Dedifferentiated amniotic fluid mesenchymal stem cell (primary cell): ENCODE measurements at regions not wholly inside any gene's neighbourhood (a gene's known extent, or its start where the extent isn't known, plus 50 kb on each side); places are given as distances from the start of the nearest gene placed in this dataset.
"Not testable (repeated sequence)": the region's sequence is repeated elsewhere in the genome, so short reads cannot be mapped to it uniquely, and the experiment has no call there.

ENCODE experiments used
- DNase-seq: peaks from one replicate; pipeline ENCODE4 v3.0.0-alpha.2; 2016; ENCODE audit errors: extremely low spot score

GRCh38 chr21:31457675-31458074, 113.6 kb upstream of the TIAM1 start:
- no peak for DNase-seq

DNA sequence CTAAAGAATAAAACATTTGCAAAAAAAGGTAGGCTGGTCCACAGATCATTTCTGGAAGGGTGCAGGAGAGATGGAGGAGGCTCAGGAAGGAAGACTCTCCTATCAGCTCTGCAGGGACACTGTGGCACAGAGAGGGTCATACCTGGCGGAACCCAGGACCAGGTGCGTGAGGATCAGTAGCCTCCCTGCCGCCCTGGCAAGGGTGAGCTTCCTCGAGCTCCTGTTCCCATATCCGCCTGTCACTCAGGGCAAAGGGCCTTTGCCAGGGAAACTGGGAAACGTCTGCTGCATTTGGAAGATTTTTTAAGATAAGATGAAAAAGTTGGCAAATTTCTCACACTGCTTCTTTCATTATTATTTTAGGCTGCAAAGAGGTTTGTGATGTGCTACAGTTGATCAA, 112.1 kb upstream of the TIAM1 start:
- no peak for DNase-seq

- DNase-seq, result no peak
Measured at GRCh38 chr21:31455506-31455905, 111.4 kb upstream of the TIAM1 start.

- DNase-seq, result no peak
Measured at GRCh38 chr21:31450980-31451379, 106.9 kb upstream of the TIAM1 start.

- no peak for DNase-seq
Measured at GRCh38 chr21:31449921-31450535, 106.0 kb upstream of the TIAM1 start.

DNA sequence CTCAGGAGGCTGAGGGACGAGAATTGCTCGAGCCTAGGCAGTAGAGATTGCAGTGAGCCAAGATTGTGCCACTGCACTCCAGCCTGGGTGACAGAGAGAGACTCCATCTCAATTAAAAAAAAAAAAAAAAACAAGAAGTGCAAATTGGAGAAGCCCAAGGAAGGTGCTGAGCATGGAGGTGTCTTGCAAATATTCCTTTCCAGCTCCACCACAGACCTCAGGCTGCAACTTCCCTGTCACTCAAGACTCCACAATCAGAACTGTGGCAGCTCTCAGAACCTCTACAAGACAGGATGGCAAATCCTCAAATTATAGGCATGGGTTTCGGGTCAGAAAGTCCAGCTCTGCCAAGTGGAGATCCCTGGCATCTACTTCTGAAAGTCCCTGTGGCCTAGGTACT, 104.4 kb upstream of the TIAM1 start:
- DNase-seq, result no peak

DNA sequence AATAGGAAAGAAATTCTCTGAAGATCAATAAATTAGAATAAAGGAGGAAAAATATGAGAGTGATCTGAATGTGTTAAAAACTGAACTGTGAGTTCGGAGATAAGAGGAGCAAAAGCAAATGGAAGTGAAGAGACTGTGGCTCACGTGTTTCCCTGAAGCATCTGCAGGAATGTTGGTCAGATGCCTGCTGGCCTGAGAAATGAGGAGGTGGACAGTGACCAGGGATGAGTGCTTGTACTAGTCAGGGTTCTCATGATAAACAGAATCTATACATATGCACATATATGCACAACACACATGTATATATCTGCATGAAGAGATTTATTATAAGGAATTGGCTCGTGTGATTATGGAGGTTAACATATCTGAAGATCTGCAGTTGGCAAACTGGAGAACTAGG, 103.4 kb upstream of the TIAM1 start:
- DNase-seq, result no peak

DNA sequence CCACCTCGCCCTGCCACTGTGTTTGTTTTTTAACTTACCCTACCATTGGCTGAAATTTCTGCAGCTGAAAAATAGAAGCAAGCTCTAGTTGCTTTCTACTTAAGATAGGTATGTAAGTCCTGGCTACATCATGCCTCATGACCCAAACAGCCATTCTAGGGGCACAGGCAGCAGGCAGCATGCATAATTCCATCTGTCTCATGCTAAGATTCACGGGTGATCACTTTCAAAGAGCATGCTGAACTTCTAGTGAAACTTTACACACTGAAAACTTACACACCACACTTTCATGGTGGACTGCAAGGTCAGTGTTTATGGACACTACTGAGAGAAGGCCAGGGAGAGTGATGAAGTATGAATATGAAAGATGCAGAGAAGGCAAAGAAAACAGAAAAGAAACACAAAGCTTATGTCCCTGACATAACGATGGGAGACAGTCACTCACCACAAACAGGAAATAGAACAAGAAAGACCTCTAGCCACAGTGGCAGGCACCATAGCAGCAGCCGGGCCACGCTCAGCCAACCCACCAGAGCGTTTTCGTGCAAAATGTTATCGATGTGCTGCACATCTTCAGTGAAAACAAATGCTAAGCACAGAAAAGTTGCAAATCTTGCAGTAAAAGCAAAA, 102.3 kb upstream of the TIAM1 start:
- DNase-seq, result no peak

GRCh38 chr21:31445137-31445536, 101.1 kb upstream of the TIAM1 start:
- no peak for DNase-seq

DNA sequence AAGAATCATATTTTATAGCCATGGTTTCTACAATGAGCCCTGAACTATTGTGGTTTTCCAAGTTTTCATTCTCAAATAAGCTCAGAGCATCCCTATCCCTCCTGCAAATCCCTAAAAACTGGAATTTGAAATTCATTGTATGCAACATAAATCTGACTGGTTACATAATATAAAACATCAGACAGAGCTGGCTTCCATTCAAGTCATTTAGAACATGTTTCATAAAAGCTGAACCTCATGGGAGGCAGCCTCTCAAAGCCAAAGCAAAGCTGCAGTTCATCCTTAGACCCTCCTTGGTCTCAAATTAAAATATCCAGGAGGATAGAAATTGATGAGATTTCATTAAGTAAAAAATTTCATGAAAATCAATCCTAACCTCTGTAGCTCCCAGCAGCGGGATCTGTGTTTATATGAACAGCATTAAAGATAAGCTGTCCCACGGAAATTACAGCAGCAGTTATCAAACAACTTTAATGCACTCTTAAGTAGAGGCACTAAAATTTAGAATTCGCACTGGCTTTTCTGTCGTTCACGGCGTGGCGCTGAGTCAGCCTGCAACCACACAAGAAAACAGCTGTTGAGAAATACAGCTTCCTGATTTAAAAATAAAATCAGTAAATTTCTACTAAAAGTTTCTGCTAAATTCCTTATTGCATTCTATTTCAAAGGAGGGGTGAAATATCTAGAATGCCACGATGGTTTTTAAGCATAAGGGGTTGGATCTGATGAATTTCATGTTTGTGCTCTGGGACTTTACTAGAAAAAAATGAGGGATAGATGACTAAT, 99.9 kb upstream of the TIAM1 start:
- peak; percentile 43 for DNase-seq

DNA sequence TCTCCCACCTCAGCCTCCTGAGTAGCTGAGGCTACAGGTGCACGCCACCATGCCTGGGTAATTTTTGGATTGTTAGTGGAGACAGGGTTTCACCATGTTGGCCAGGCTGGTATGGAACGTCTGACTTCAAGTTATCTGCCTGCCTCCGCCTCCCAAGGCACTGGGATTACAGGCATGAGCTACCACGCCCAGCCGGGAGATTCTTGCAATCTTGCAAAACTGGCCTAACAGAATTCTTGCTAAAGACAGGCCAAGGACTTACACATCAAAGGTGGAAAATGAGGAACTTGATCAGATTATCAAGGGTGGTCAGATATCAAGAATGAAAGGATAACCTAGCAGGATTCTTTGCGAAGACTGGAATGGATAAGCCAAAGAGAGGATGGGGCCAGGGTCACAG, 98.3 kb upstream of the TIAM1 start:
- DNase-seq, result no peak

DNA sequence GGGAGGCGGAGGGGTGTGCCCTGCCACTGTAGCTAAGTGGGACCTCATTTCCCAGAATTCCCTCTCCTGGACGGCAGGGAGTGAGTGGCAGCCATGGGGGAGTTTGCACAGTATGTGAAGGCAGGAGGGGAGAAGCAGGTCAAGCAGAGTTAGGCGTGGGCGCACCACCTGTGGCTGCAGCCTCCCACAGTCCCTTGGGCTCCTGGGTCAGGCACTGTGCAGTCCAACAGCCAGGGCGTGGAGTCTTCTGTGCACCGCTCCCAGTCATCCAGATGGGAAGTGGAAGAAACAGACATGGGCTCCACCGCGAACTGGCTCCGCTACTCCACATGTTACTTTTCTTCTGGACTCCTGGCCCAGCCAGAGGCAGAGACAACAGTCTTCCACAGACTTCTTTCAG, 85.4 kb upstream of the TIAM1 start:
- no peak for DNase-seq

DNA sequence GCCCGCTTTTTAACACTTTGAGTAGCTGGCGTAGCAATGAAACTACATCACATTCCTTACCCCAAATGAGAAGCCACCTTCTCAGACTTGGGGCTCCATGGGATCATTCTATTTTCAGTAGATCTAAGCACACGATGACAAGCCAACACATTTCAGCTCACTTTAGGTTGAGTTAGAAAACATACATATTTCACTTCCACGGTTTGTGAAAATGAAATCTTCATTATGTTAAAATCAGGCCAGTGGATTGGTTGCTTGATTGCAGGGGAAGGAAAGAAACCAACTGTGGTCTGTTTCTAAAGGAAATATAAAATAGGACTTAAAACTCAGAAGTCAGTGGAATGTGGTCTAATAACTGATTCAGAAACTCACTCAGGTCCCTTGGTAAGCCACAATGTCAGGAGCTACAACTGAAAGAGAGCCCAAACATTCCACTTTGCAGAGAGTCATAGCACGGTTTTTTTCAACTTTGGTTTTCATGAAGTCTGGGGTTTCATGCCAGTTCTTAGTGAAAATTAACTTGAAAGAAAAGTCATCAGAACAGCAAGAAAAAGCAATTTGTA, 82.3 kb upstream of the TIAM1 start:
- DNase-seq, result no peak

DNA sequence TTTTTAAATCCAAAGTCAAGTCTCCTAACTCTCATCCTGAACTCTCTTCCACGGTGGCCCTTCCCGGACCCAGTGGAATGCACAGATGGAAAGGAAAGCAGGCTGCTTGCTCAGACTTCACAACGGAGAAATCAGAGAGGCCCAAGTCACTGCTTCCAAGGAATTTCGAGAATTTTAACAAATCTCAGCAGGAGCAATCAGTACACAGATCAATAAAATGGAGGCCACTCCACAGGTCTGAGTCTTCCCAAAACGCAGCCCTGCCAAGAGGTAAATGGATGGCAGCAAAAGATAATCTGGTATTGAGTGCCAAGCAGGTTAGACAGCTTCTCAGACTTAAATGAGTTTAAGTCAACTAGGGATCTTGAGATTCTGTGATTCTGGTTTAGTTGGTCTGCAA, 81.1 kb upstream of the TIAM1 start:
- no peak for DNase-seq

DNA sequence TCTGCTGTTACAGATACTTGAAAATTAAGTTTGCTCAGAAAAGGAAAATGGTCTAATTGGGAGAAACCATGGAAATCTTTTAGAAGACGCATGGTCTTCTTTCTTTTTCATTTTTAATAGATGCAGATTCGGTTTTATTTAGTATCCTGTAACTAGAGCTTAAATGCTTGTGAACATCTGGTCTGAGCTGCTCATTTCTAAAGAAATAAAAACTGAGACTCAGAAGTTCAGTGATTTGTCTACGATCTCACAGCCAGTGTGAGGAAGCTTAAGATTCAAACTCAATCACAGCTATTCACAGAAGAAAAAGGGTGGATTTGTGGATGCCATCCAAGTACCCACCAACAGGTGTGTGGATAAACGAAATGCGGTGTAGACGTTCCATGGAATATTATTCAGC, 80.0 kb upstream of the TIAM1 start:
- DNase-seq, result no peak

GRCh38 chr21:31420988-31421387, 76.9 kb upstream of the TIAM1 start:
- no peak for DNase-seq

DNA sequence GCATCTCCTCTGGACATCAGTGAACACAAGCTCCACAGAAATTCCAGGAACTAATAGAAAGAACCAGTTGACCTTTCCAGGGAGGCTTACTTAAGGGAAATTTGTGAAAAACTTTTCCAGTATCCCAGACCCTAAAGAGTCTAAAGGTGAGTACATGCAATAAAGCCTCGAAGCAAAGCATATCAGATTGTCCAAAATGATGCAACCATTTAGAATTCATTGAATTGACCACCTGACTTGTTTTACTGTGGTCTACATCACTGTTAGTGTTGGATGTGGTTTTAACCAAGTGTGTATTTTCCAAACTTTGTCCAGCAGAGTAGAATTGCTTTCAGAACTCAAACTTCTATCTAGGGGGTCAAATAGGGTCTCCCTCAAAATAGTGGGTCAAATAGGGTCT, 76.3 kb upstream of the TIAM1 start:
- DNase-seq, result no peak

DNA sequence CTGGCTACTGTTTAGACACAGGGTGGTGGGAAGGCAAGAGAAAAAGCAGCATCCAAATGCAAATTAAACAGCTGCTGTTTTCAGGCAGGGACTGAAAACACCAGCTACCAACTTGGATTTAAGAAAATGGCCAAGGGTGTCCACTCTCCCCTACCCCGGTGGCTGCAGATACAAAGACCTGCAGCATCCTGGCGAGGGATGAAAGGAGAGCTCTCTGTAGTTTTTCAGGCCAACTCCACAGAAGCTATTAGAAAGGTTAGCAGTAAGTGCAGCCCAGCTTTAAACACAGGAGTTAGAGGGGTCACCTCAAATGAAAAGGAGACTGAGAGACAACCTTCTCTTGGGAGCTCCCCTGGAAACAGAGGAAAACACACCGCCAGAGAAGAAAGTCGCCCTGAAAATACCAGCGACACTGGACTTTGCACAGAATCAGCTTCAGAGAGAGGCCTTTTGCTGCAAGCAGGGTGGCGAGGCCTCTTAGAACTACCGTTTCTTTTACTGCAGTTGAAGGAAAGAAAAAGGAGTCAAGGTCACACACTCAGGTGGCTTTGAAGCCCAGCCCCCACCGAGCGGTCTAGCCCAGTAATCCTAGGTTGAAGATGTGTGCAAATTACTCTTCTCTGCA, 74.4 kb upstream of the TIAM1 start:
- no peak for DNase-seq

- not testable (repeated sequence) for DNase-seq
Measured at GRCh38 chr21:31417214-31417613, 73.2 kb upstream of the TIAM1 start.

- DNase-seq, result no peak
Measured at GRCh38 chr21:31416465-31416864, 72.4 kb upstream of the TIAM1 start.

GRCh38 chr21:31414263-31415000, 70.4 kb upstream of the TIAM1 start:
- no peak for DNase-seq

DNA sequence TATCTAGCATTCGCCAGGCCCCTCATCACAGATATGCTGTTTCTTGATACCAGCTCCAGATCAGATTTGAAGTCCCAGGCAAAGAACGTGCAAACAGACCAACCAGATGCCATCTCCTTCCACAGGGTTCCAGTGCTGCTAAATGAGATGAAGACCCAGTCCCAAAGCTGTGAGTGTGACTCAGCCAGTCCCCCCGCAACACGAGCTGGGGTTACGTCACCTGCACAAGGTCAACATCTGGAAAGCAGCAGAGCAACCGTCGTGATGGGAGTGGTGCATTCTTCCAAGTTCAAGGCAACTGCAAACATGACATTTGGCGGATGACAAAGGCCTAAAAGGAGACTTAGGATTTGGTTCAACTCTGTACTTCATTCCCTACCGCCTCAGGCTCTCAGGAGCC, 69.6 kb upstream of the TIAM1 start:
- no peak for DNase-seq
